ENCODE measurements at regions not wholly inside any gene's neighbourhood (a gene's known extent, or its start where the extent isn't known, plus 50 kb on each side); places are given as distances from the start of the nearest gene placed in this dataset.

GRCh38 chr12:83985084-83985483, 927.5 kb downstream of the SLC6A15 start:
- POLR2A ChIA-PET, result no interaction called here
- Histone ChIP-seq H3K27ac (ENCODE audit: low read depth, low read length) (no peak overlapping the region), H3K27me3 (ENCODE audit: insufficient read depth, low read length, poor library complexity, severe bottlenecking) (no peaks in the 10 kb centered on the region), H3K4me3 (ENCODE audit: low read length) (no peak overlapping the region), H3K4me1 (ENCODE audit: insufficient read depth, low read length) (no peaks in the 10 kb centered on the region), H3K9me3 (ENCODE audit: low read length) (no peaks in the 10 kb centered on the region), H3K36me3 (ENCODE audit: insufficient read depth, low read length) (no peaks in the 10 kb centered on the region)
- CTCF ChIA-PET, result no interaction called here
- peaks cover 0 to 4% (median 2%) of the 10 kb centered on the region in 5 donors for H3K9me3 Mint-ChIP-seq
- no peak overlapping the region for H3K4me3 Mint-ChIP-seq
- H3K27me3 Mint-ChIP-seq, result no peaks in the 10 kb centered on the region
- no peak for DNase-seq
- H3K36me3 Mint-ChIP-seq, result no peaks in the 10 kb centered on the region
- H3K4me1 Mint-ChIP-seq, result no peaks in the 10 kb centered on the region
- H3K27ac Mint-ChIP-seq, result no peak overlapping the region

GRCh38 chr12:83980398-83980797, 932.2 kb downstream of the SLC6A15 start:
- peaks cover 0 to 14% (median 7%) of the 10 kb centered on the region in 5 donors for H3K9me3 Mint-ChIP-seq
- no peak overlapping the region for H3K4me3 Mint-ChIP-seq
- no peak overlapping the region for H3K27ac Mint-ChIP-seq
- POLR2A ChIA-PET, result no interaction called here
- no peaks in the 10 kb centered on the region for H3K36me3 Mint-ChIP-seq
- H3K27me3 Mint-ChIP-seq, result no peaks in the 10 kb centered on the region
- Histone ChIP-seq H3K27ac (ENCODE audit: low read depth, low read length) (no peak overlapping the region), H3K27me3 (ENCODE audit: insufficient read depth, low read length, poor library complexity, severe bottlenecking) (no peaks in the 10 kb centered on the region), H3K4me1 (ENCODE audit: insufficient read depth, low read length) (no peaks in the 10 kb centered on the region), H3K36me3 (ENCODE audit: insufficient read depth, low read length) (no peaks in the 10 kb centered on the region), H3K4me3 (ENCODE audit: low read length) (no peak overlapping the region), H3K9me3 (ENCODE audit: low read length) (no peaks in the 10 kb centered on the region)
- CTCF ChIA-PET, result no interaction called here
- no peak for DNase-seq
- no peaks in the 10 kb centered on the region for H3K4me1 Mint-ChIP-seq

GRCh38 chr12:83979785-83980184, 932.8 kb downstream of the SLC6A15 start:
- DNase-seq, result no peak
- Histone ChIP-seq H3K4me3 (ENCODE audit: low read length) (no peak overlapping the region), H3K4me1 (ENCODE audit: insufficient read depth, low read length) (no peaks in the 10 kb centered on the region), H3K9me3 (ENCODE audit: low read length) (no peaks in the 10 kb centered on the region), H3K27me3 (ENCODE audit: insufficient read depth, low read length, poor library complexity, severe bottlenecking) (no peaks in the 10 kb centered on the region), H3K36me3 (ENCODE audit: insufficient read depth, low read length) (no peaks in the 10 kb centered on the region), H3K27ac (ENCODE audit: low read depth, low read length) (no peak overlapping the region)
- CTCF ChIA-PET, result no interaction called here
- Mint-ChIP-seq H3K27me3 (no peaks in the 10 kb centered on the region), H3K27ac (no peak overlapping the region), H3K4me3 (no peak overlapping the region), H3K36me3 (no peaks in the 10 kb centered on the region), H3K4me1 (no peaks in the 10 kb centered on the region), H3K9me3 (peaks cover 0 to 12% (median 7%) of the 10 kb centered on the region in 5 donors)
- POLR2A ChIA-PET, result no interaction called here

- H3K9me3 Mint-ChIP-seq, result peaks cover 0 to 8% (median 2%) of the 10 kb centered on the region in 5 donors
- POLR2A ChIA-PET, result no interaction called here
- no peak overlapping the region for H3K27ac Mint-ChIP-seq
- no peaks in the 10 kb centered on the region for H3K27me3 ChIP-seq (ENCODE audit: insufficient read depth, low read length, poor library complexity, severe bottlenecking)
- H3K36me3 Mint-ChIP-seq, result no peaks in the 10 kb centered on the region
- CTCF ChIA-PET, result no interaction called here
- H3K27me3 Mint-ChIP-seq, result no peaks in the 10 kb centered on the region
- DNase-seq, result no peak
- H3K4me1 ChIP-seq (ENCODE audit: insufficient read depth, low read length), result no peaks in the 10 kb centered on the region
- H3K27ac ChIP-seq (ENCODE audit: low read depth, low read length), result no peak overlapping the region
- no peaks in the 10 kb centered on the region for H3K36me3 ChIP-seq (ENCODE audit: insufficient read depth, low read length)
- H3K4me3 Mint-ChIP-seq, result no peak overlapping the region
- no peaks in the 10 kb centered on the region for H3K9me3 ChIP-seq (ENCODE audit: low read length)
- H3K4me1 Mint-ChIP-seq, result no peaks in the 10 kb centered on the region
- H3K4me3 ChIP-seq (ENCODE audit: low read length), result no peak overlapping the region
Observed at GRCh38 chr12:83971781-83972180, 940.8 kb downstream of the SLC6A15 start.

GRCh38 chr12:83960767-83961166, 951.8 kb downstream of the SLC6A15 start:
- Mint-ChIP-seq H3K27ac (no peak overlapping the region), H3K4me3 (no peak overlapping the region), H3K27me3 (peaks cover 0 to 3% of the 10 kb centered on the region in 2 donors), H3K9me3 (peaks cover 0 to 17% (median 4%) of the 10 kb centered on the region in 5 donors), H3K4me1 (no peaks in the 10 kb centered on the region), H3K36me3 (no peaks in the 10 kb centered on the region)
- no peak overlapping the region for H3K27ac ChIP-seq (ENCODE audit: low read depth, low read length)
- ChIA-PET POLR2A (no interaction called here), CTCF (no interaction called here)
- no peaks in the 10 kb centered on the region for H3K36me3 ChIP-seq (ENCODE audit: insufficient read depth, low read length)
- no peaks in the 10 kb centered on the region for H3K4me1 ChIP-seq (ENCODE audit: insufficient read depth, low read length)
- H3K27me3 ChIP-seq (ENCODE audit: insufficient read depth, low read length, poor library complexity, severe bottlenecking), result no peaks in the 10 kb centered on the region
- H3K4me3 ChIP-seq (ENCODE audit: low read length), result no peak overlapping the region
- no peaks in the 10 kb centered on the region for H3K9me3 ChIP-seq (ENCODE audit: low read length)
- DNase-seq, result no peak

- Mint-ChIP-seq H3K36me3 (no peaks in the 10 kb centered on the region), H3K9me3 (peaks cover 0 to 19% (median 2%) of the 10 kb centered on the region in 5 donors), H3K27me3 (peaks cover 0 to 3% of the 10 kb centered on the region in 2 donors), H3K27ac (no peak overlapping the region), H3K4me3 (no peak overlapping the region), H3K4me1 (no peaks in the 10 kb centered on the region)
- H3K27me3 ChIP-seq (ENCODE audit: insufficient read depth, low read length, poor library complexity, severe bottlenecking), result no peaks in the 10 kb centered on the region
- no peaks in the 10 kb centered on the region for H3K36me3 ChIP-seq (ENCODE audit: insufficient read depth, low read length)
- H3K9me3 ChIP-seq (ENCODE audit: low read length), result no peaks in the 10 kb centered on the region
- H3K27ac ChIP-seq (ENCODE audit: low read depth, low read length), result no peak overlapping the region
- ChIA-PET CTCF (no interaction called here), POLR2A (no interaction called here)
- no peak overlapping the region for H3K4me3 ChIP-seq (ENCODE audit: low read length)
- DNase-seq, result no peak
- no peaks in the 10 kb centered on the region for H3K4me1 ChIP-seq (ENCODE audit: insufficient read depth, low read length)
Observed at GRCh38 chr12:83958997-83959396, 953.6 kb downstream of the SLC6A15 start.

GRCh38 chr12:83954956-83955601, 957.5 kb downstream of the SLC6A15 start:
- peaks cover 0 to under 1% (median 0%) of the 10 kb centered on the region in 3 donors for H3K36me3 Mint-ChIP-seq
- POLR2A ChIA-PET, result no interaction called here

GRCh38 chr12:83954071-83954789, 958.4 kb downstream of the SLC6A15 start:
- Histone ChIP-seq H3K4me1 (ENCODE audit: insufficient read depth, low read length) (no peaks in the 10 kb centered on the region), H3K9me3 (ENCODE audit: low read length) (no peaks in the 10 kb centered on the region), H3K36me3 (ENCODE audit: insufficient read depth, low read length) (no peaks in the 10 kb centered on the region), H3K4me3 (ENCODE audit: low read length) (no peak overlapping the region), H3K27ac (ENCODE audit: low read depth, low read length) (no peak overlapping the region), H3K27me3 (ENCODE audit: insufficient read depth, low read length, poor library complexity, severe bottlenecking) (no peaks in the 10 kb centered on the region)
- H3K36me3 Mint-ChIP-seq, result peaks cover 0 to 2% (median 0%) of the 10 kb centered on the region in 3 donors
- POLR2A ChIA-PET, result no interaction called here
- no peak for DNase-seq
- CTCF ChIA-PET, result no interaction called here
- H3K27me3 Mint-ChIP-seq, result peaks cover 0 to 3% of the 10 kb centered on the region in 2 donors
- H3K27ac Mint-ChIP-seq, result no peak overlapping the region
- H3K4me3 Mint-ChIP-seq, result no peak overlapping the region
- H3K9me3 Mint-ChIP-seq, result peaks cover 0 to 16% (median 2%) of the 10 kb centered on the region in 5 donors
- H3K4me1 Mint-ChIP-seq, result no peaks in the 10 kb centered on the region

More at GRCh38 chr12:83954956-83955601, 957.5 kb downstream of the SLC6A15 start:
- no peaks in the 10 kb centered on the region for H3K4me1 Mint-ChIP-seq
- no peaks in the 10 kb centered on the region for H3K36me3 ChIP-seq (ENCODE audit: insufficient read depth, low read length)
- H3K4me3 Mint-ChIP-seq, result no peak overlapping the region
- no peaks in the 10 kb centered on the region for H3K4me1 ChIP-seq (ENCODE audit: insufficient read depth, low read length)
- H3K27ac Mint-ChIP-seq, result no peak overlapping the region
- no peak overlapping the region for H3K4me3 ChIP-seq (ENCODE audit: low read length)
- peaks cover 0 to 3% of the 10 kb centered on the region in 2 donors for H3K27me3 Mint-ChIP-seq
- CTCF ChIA-PET, result no interaction called here
- H3K27ac ChIP-seq (ENCODE audit: low read depth, low read length), result no peak overlapping the region
- H3K9me3 ChIP-seq (ENCODE audit: low read length), result no peaks in the 10 kb centered on the region
- no peaks in the 10 kb centered on the region for H3K27me3 ChIP-seq (ENCODE audit: insufficient read depth, low read length, poor library complexity, severe bottlenecking)
- H3K9me3 Mint-ChIP-seq, result peaks cover 0 to 16% (median 2%) of the 10 kb centered on the region in 5 donors
- no peak for DNase-seq
